HUES64 (cell line): ENCODE measurements at regions not wholly inside any gene's neighbourhood (a gene's known extent, or its start where the extent isn't known, plus 50 kb on each side); places are given as distances from the start of the nearest gene placed in this dataset.

ENCODE experiments used
- H3K27ac ChIP-seq: 2 replicates; pipeline ENCODE4 v1.7.0; 2013; ENCODE audit warnings: low read depth, low read length, inconsistent platforms
- H3K27me3 ChIP-seq: 2 replicates; pipeline ENCODE4 v1.6.1; 2013; ENCODE audit warnings: mild to moderate bottlenecking, low read length; ENCODE audit not compliant: insufficient read depth
- H3K36me3 ChIP-seq: 2 replicates; pipeline ENCODE4 v1.6.1; 2013; ENCODE audit warnings: mild to moderate bottlenecking, low read length; ENCODE audit not compliant: insufficient read depth
- H3K4me1 ChIP-seq: 2 replicates; pipeline ENCODE4 v1.6.1; 2013; ENCODE audit warnings: mild to moderate bottlenecking, low read length, moderate library complexity; ENCODE audit not compliant: insufficient read depth
- H3K4me3 ChIP-seq: 2 replicates; pipeline ENCODE4 v1.5.1; 2013; ENCODE audit warnings: mild to moderate bottlenecking, low read length, moderate library complexity
- H3K9ac ChIP-seq: 2 replicates; pipeline ENCODE4 v1.6.1; 2013; ENCODE audit warnings: mild to moderate bottlenecking, low read depth, low read length
- H3K9me3 ChIP-seq: 2 replicates; pipeline ENCODE4 v1.6.1; 2013; ENCODE audit warnings: low read depth, low read length; ENCODE audit not compliant: insufficient read depth
- WGBS: fragments of 150-250, 120-280 bp; methylation state at CpG from one replicate; pipeline ENCODE4 v1.1.7; 2013; ENCODE audit warnings: missing lambda C conversion rate; 5-methylcytosine and 5-hydroxymethylcytosine counted together

DNA sequence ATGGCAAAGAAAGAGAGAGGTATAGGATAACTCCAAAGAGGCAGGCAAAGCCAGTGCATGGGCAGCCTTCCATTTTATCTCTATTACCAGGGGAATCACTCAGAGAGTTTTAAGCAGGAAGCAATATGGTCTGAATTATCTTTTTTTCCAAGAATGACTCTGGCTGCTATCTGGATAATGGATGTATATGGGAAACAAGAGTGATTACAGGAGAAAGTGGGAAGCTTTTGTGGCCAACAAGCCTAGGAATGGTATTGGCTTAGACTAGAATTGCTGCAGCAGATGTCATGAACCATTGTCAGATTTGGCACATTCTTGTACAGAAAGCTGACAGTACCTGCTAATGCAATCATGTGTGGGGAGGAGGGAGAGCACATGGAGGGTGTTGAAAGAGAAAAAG, 73.0 kb upstream of the BTBD3 start:
- Histone ChIP-seq H3K27ac (no peak overlapping the region), H3K4me3 (no peak overlapping the region), H3K27me3 (no peaks in the 10 kb centered on the region), H3K9ac (no peak overlapping the region), H3K36me3 (no peaks in the 10 kb centered on the region), H3K9me3 (no peaks in the 10 kb centered on the region), H3K4me1 (peaks cover 3% of the 10 kb centered on the region; the same call in 1 of the 2 replicates)

DNA sequence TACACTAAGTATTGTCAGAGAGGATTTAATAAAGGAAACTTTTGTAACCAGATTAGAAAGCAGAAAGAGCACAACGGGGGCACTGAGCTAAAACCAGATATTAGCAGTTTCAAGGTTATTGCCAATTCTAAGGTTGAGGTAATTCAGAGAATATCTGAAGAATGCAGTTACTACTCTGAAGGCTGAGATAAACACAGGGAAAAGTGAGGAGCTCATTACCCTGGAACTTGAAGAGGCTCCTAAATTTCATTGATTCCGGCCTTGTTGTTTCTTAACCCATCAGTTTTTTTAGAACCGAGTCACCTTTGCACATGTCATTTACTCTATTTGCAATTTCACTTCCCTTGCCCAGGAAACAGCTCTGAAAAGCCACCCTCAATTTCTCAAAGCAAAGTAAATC, 72.4 kb upstream of the BTBD3 start:
- no peak overlapping the region for H3K4me3 ChIP-seq
- WGBS, result 77% methylated on average over 3 of the region's 3 CpGs
- H3K36me3 ChIP-seq, result no peaks in the 10 kb centered on the region
- no peaks in the 10 kb centered on the region for H3K9me3 ChIP-seq
- no peaks in the 10 kb centered on the region for H3K27me3 ChIP-seq
- no peak overlapping the region for H3K9ac ChIP-seq
- peaks cover 6% of the 10 kb centered on the region; the same call in 1 of the 2 replicates for H3K4me1 ChIP-seq
- H3K27ac ChIP-seq, result no peak overlapping the region

DNA sequence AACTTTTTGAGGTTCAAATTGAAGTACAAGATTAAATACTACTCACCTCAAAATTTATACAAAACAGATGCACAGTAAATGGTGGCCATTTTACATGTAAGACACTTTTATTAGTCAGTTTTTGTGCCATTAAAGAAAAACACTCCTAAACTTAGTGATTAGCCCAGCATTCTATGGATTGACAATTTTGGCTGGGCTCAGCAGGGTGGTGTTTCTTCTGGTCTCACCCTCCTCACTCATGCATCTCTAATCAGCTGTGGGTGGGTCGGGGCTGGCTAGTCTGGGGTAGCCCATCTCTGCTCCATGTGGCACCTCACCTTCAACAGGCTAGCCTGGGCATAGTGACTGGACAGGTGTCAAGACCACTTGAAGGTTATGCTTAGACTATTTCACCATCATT, 71.6 kb upstream of the BTBD3 start:
- Histone ChIP-seq H3K4me1 (peaks cover 6% of the 10 kb centered on the region; the same call in 1 of the 2 replicates), H3K9me3 (no peaks in the 10 kb centered on the region), H3K36me3 (no peaks in the 10 kb centered on the region), H3K27ac (no peak overlapping the region), H3K4me3 (no peak overlapping the region), H3K27me3 (no peaks in the 10 kb centered on the region), H3K9ac (no peak overlapping the region)
- 100% methylated on average over 1 of the region's 1 CpG for WGBS

DNA sequence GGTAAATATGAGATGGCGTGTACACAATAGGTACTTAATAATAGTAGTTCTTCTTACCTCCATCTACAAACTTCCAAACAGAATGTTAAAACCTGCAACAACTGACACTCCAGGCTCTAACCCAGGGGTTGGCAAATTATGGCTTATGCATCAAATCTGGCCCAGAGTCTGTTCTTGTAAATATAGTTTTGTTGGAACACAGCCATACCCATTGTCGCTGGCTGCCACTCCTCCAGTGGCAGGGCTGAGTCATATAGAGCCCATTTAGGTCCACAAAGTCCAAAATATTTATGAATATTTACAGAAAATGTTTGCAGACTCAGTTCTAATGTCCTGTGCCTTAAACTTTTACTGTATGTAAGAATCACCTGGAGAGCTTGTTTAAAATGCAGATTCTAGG, 69.9 kb upstream of the BTBD3 start:
- H3K9ac ChIP-seq, result no peak overlapping the region
- no peaks in the 10 kb centered on the region for H3K27me3 ChIP-seq
- no peak overlapping the region for H3K4me3 ChIP-seq
- no peaks in the 10 kb centered on the region for H3K36me3 ChIP-seq
- peaks cover 6% of the 10 kb centered on the region; the same call in 1 of the 2 replicates for H3K4me1 ChIP-seq
- H3K27ac ChIP-seq, result no peak overlapping the region
- WGBS, result 100% methylated on average over 1 of the region's 2 CpGs
- no peaks in the 10 kb centered on the region for H3K9me3 ChIP-seq

DNA sequence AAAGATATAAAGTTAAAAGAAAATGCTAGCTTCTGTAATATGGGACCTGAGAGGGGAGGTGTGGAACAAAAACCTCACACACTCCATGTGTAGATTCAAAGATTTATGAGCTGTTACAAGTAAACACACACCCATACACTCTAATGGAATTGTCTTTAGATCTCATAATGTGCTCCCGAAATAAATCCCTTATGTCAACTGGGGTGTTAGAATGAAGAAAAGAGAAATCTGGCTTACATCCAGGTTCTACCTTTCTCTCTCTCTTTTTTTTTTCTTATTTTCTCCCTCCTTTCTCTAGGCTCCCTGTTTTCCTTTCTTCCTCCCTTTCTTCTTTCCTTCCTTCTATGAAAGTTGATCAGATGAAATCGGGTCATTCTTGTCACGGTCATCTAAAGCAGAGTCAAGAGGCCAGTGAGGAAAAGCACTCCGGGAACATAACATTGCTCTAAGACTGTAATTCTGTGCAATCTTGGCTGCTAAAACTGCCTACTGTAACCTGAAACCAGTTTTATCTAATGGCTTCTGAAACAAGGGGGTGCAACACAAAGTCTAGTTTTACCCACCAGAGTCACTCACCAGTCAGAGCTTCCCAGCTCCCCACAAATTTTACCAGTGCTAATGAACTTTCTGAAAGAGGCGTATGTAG, 68.3 kb upstream of the BTBD3 start:
- H3K9ac ChIP-seq, result no peak overlapping the region
- no peaks in the 10 kb centered on the region for H3K27me3 ChIP-seq
- H3K36me3 ChIP-seq, result no peaks in the 10 kb centered on the region
- peaks cover 6% of the 10 kb centered on the region; the same call in 1 of the 2 replicates for H3K4me1 ChIP-seq
- H3K27ac ChIP-seq, result no peak overlapping the region
- 96% methylated on average over 4 of the region's 5 CpGs for WGBS
- H3K9me3 ChIP-seq, result no peaks in the 10 kb centered on the region
- no peak overlapping the region for H3K4me3 ChIP-seq

DNA sequence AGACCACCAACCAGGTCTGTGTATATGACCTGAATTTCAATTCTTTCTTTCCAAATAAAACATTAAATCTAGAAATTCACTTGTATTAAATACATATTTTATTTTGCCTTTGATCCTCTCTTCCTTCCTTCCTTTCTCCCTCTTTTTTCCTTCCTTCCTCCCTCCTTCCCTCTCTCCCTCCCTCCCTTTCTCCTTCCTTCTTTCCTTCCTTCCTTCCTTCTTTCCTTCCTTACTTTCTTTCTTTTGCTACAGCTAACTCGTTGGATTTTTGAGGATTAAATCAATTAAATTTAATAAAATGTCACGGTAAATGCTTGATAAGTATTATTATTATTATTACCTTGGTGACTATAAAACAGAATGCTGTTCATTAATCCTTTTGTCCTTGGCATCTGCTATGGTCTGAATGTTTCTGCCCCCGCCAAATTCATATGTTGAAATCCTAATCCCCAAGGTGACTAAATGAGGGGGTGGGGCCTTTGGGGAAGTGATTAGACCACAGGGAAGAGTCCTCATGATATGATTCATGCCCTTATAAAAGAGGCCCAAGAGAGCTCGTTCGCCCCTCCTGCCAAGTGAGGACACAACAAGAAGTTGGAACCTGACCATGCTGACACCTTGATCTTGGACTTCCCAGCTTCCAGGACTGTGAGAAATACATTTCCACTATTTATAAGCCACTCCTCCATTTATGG, 67.6 kb upstream of the BTBD3 start:
- Histone ChIP-seq H3K27ac (no peak overlapping the region), H3K27me3 (no peaks in the 10 kb centered on the region), H3K4me1 (peaks cover 6% of the 10 kb centered on the region; the same call in 1 of the 2 replicates), H3K36me3 (no peaks in the 10 kb centered on the region), H3K9ac (no peak overlapping the region), H3K9me3 (no peaks in the 10 kb centered on the region), H3K4me3 (no peak overlapping the region)
- over 99% methylated on average over 3 of the region's 5 CpGs for WGBS

DNA sequence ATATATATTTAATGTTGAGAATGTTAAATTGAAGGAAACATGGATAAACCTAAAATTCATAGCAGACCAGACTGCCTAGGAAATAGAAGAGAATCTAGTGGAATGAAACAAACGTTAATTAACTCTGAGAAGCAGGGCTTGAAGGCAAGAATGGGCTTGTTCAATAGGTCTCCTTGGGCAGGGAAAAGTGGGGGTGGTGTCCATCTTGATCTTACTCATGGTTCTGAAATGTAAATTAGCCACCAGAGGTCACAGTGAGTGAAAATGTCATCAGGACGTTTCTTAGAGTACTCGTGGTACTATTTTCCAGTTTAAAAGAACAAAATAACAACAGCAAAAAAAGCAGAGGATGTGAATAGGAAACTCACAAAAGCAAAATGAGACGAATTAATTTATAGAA, 66.8 kb upstream of the BTBD3 start:
- Histone ChIP-seq H3K9ac (no peak overlapping the region), H3K4me3 (no peak overlapping the region), H3K36me3 (no peaks in the 10 kb centered on the region), H3K27me3 (no peaks in the 10 kb centered on the region), H3K27ac (no peak overlapping the region), H3K9me3 (no peaks in the 10 kb centered on the region), H3K4me1 (peaks cover 6% of the 10 kb centered on the region; the same call in 1 of the 2 replicates)
- 33% methylated on average over 3 of the region's 4 CpGs for WGBS

DNA sequence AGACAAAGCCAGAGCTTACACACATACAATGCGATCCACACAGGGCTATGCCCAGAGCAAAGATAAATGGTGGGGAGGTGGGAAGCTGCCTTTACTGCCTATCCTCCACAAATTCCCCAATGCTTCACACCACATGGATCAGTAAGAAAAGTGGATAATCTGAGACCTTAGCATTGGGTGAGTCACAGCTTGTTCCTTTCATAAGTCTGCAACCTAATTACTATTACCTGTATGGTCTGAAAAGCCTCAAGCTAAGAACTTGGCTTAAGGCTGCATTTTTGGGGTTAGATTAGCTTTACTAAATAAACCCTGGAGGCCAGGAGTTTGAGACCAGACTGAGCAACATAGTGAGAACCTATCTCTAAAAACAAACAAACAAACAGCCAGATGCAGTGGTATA, 66.0 kb upstream of the BTBD3 start:
- no peaks in the 10 kb centered on the region for H3K27me3 ChIP-seq
- WGBS, result no CpG with 5 or more reads among the region's 1 CpG
- peaks cover 6% of the 10 kb centered on the region; the same call in 1 of the 2 replicates for H3K4me1 ChIP-seq
- H3K9me3 ChIP-seq, result no peaks in the 10 kb centered on the region
- no peak overlapping the region for H3K27ac ChIP-seq
- no peak overlapping the region for H3K4me3 ChIP-seq
- no peaks in the 10 kb centered on the region for H3K36me3 ChIP-seq
- H3K9ac ChIP-seq, result no peak overlapping the region

DNA sequence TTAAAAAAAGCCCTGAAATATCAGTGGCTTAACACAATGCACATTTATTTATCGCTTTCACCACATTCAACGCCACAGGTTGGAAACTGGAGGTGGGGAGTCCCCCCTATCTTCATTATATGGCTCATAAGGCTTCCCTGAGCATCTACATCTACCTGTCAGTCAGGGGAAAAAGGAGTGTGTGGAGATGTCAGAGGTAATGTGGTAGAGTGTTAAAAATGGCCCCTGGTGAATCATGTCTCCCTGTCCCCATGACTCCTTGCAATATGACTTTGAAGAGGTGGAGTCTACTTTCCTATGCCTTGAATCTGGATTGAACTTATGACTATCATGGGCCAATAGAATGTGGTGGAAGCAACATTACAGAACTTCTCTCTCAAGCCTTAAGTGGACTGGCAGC, 65.5 kb upstream of the BTBD3 start:
- Histone ChIP-seq H3K27ac (no peak overlapping the region), H3K36me3 (no peaks in the 10 kb centered on the region), H3K9me3 (no peaks in the 10 kb centered on the region), H3K4me3 (no peak overlapping the region), H3K9ac (no peak overlapping the region), H3K4me1 (peaks cover 6% of the 10 kb centered on the region; the same call in 1 of the 2 replicates), H3K27me3 (no peaks in the 10 kb centered on the region)
- WGBS, result 100% methylated on average over 2 of the region's 2 CpGs

DNA sequence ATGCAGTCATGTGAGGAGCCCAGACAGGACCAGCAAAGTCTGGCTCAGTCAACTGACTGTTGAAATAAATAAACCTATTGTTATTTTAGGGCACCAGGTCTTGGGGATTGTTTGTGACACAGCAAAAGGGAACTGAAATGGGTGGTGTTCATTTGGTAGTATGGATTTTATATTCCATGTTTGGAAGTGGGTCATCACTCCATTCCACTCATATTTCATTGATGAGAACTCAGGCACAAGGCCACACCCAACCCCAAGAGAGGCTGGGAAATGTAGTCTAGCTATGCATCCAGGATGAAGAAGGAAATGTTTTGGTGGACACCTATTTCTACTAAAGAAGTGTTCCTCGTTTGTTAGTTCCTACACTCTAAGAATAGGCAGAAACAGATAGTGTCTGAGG, 64.9 kb upstream of the BTBD3 start:
- Histone ChIP-seq H3K4me1 (peaks cover 6% of the 10 kb centered on the region; the same call in 1 of the 2 replicates), H3K9ac (no peak overlapping the region), H3K4me3 (no peak overlapping the region), H3K27me3 (no peaks in the 10 kb centered on the region), H3K9me3 (no peaks in the 10 kb centered on the region), H3K36me3 (no peaks in the 10 kb centered on the region), H3K27ac (no peak overlapping the region)
- WGBS, result no CpG with 5 or more reads among the region's 1 CpG

DNA sequence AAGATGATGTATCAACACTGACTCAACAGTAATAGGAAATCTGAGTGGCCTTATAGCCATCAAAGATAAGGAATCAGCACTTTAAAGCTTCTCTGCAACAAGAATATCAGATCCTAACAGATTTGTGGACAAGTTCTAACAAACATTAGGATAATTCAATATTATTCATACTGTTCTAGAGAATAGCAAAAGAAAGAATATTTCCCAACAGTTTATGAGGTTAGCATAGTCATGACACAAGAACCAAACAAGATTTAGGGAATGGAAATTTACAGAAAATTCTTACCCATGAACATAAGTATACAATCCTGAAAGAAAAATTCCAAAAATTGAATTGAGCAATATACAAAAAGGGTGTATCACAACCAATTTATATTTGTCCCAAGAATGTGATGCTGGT, 64.3 kb upstream of the BTBD3 start:
- no peak overlapping the region for H3K4me3 ChIP-seq
- H3K27ac ChIP-seq, result no peak overlapping the region
- H3K36me3 ChIP-seq, result no peaks in the 10 kb centered on the region
- peaks cover 6% of the 10 kb centered on the region; the same call in 1 of the 2 replicates for H3K4me1 ChIP-seq
- no peak overlapping the region for H3K9ac ChIP-seq
- no peaks in the 10 kb centered on the region for H3K27me3 ChIP-seq
- H3K9me3 ChIP-seq, result no peaks in the 10 kb centered on the region
